ENCODE measurements at regions not wholly inside any gene's neighbourhood (a gene's known extent, or its start where the extent isn't known, plus 50 kb on each side); places are given as distances from the start of the nearest gene placed in this dataset.

DNA sequence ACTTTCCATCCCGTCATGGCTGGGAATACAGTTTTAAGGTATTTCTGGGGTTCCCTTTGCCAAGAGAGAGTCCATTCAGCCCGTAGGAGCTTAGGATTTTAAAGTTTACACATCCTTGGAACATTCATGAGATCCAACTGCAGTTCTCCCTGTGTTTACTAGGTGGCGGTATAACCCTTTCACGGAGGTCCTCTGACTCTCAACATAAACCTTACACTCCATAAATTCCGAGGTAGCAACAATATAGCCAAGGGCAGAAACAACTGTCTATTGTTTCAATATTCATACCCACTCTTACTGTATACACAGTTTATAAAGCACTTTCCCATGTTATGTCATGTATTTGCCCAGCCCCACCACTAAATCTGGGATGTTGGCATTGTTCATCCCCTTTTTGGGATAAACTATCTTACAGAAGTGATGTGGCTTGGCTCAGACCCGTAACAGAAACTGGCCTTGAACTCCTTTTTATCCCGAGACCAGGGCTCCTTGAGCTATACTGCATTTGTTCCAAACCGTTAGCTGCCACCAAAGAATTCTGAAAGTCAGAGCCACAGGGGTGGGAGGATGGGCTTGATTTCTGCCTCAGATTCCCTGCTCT lies 69.2 kb upstream of the COL6A5 start:
- TF ChIP-seq POLR2A (IDR thresholded peaks at IDR 0.05; ENCODE audit: low read length) = no peak
- TF ChIP-seq GATA1 (IDR thresholded peaks at IDR 0.05; ENCODE audit: low read depth, low read length) = no peak
